CD4-positive, alpha-beta T cell (primary cell): ENCODE measurements at regions not wholly inside any gene's neighbourhood (a gene's known extent, or its start where the extent isn't known, plus 50 kb on each side); places are given as distances from the start of the nearest gene placed in this dataset.

Source experiments
- ATAC-seq: fragments of 200-7000 bp; cut with Tn5 transposase; one replicate; pipeline ENCODE4 v1.10.0; 2022; ENCODE audit warnings: mild to moderate bottlenecking; ENCODE audit not compliant: poor library complexity
- CTCF ChIA-PET: fragments of 350-600 bp; sonication (Branson Sonifier 250); formaldehyde crosslinking; loops from one replicate; lab custom pipeline; 2021; ENCODE audit warnings: antibody characterized with exemption, inconsistent platforms; lab: Charles Lee
- POLR2A ChIA-PET: fragments of 350-600 bp; sonication (Branson Sonifier 250); formaldehyde crosslinking; loops from one replicate; lab custom pipeline; 2021; ENCODE audit warnings: antibody characterized with exemption, inconsistent platforms; lab: Charles Lee
- DNase-seq, 14 experiments: peaks; one replicate each; pipeline ENCODE4 v3.0.0-alpha.2; 2013 to 2020; ENCODE audit warnings: mixed read lengths in 2 of 14
- H3K27ac ChIP-seq, 2 donors: one replicate each; pipeline versions ENCODE4 v1.5.1 to v1.7.0; 2013; ENCODE audit warnings: low read length in 2 of 2, low read depth in 1 of 2, mild to moderate bottlenecking in 1 of 2
- H3K27me3 ChIP-seq, 2 experiments: 1 replicate in 1 of 2; 2 replicates in 1 of 2; pipeline versions ENCODE4 v1.6.1 to v1.7.0; 2013; ENCODE audit warnings: low read length in 2 of 2, control low read depth in 1 of 2, mild to moderate bottlenecking in 1 of 2, moderate library complexity in 1 of 2; ENCODE audit not compliant: insufficient read depth in 2 of 2, control insufficient read depth in 1 of 2
- H3K36me3 ChIP-seq: one replicate; pipeline ENCODE4 v1.6.1; 2013; ENCODE audit warnings: low read length, control low read depth; ENCODE audit not compliant: insufficient read depth
- H3K4me1 ChIP-seq: one replicate; pipeline ENCODE4 v1.6.1; 2013; ENCODE audit warnings: low read length, control low read depth; ENCODE audit not compliant: insufficient read depth
- H3K4me3 ChIP-seq: one replicate; pipeline ENCODE4 v1.5.1; 2013; ENCODE audit warnings: mild to moderate bottlenecking, low read length, moderate library complexity
- H3K9me3 ChIP-seq, 2 experiments: 1 replicate in 1 of 2; 2 replicates in 1 of 2; pipeline versions ENCODE4 v1.6.1 to v1.7.0; 2013; ENCODE audit warnings: low read length in 2 of 2, mild to moderate bottlenecking in 2 of 2, control low read depth in 1 of 2, moderate library complexity in 1 of 2; ENCODE audit not compliant: control insufficient read depth in 1 of 2, insufficient read depth in 1 of 2
- H3K27ac Mint-ChIP-seq: one replicate; pipeline ENCODE4 v1.8.0; 2020; ENCODE audit warnings: mixed read lengths
- H3K27me3 Mint-ChIP-seq: one replicate; pipeline ENCODE4 v1.8.0; 2021; ENCODE audit warnings: mixed read lengths
- H3K36me3 Mint-ChIP-seq: one replicate; pipeline ENCODE4 v1.8.0; 2021; ENCODE audit warnings: low read depth, mixed read lengths
- H3K4me1 Mint-ChIP-seq: one replicate; pipeline ENCODE4 v1.8.0; 2021; ENCODE audit warnings: low read depth, mixed read lengths
- H3K4me3 Mint-ChIP-seq: one replicate; pipeline ENCODE4 v1.8.0; 2020; ENCODE audit warnings: mild to moderate bottlenecking, mixed read lengths
- H3K9me3 Mint-ChIP-seq: one replicate; pipeline ENCODE4 v1.8.0; 2020; ENCODE audit warnings: mixed read lengths
- intact Hi-C, 2 experiments: fragments of 100-400 bp; cut with DNase I in 1 of 2; cut with micrococcal nuclease in 1 of 2; formaldehyde crosslinking; loops; one replicate each; pipeline versions ENCODE4 v1.15.1 to v1.9.0; 2023 to 2025; cut with DNase I, micrococcal nuclease
- TF ChIP-seq, protein P1 (sequence below): fragments of 200-600 bp; IDR thresholded peaks from one replicate; pipeline ENCODE4 v1.8.0; 2022; ENCODE audit warnings: antibody characterized with exemption, mild to moderate bottlenecking

DNA sequence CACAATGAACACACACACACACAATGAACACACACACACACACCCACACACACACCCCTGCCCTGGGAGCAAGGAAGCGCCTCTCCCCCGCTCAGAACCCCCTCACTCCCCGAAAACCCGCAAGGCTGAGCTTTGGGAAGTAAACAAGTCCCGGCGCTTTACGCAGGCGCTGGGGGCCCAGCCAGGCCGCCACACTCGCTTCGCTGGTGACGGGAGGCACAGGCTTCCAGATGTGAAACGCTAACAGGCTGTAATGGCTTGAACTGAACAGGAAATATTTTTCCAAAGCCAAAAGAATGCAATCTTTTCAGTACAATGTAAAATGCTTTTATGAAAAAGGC lies 122.7 kb upstream of the IGF1R start:
- no peak overlapping the region for H3K4me3 Mint-ChIP-seq
- Histone ChIP-seq H3K9me3 (no peaks in the 10 kb centered on the region), H3K27ac (no peak overlapping the region), H3K36me3 (no peaks in the 10 kb centered on the region), H3K4me3 (no peak overlapping the region), H3K4me1 (no peaks in the 10 kb centered on the region), H3K27me3 (peaks cover 0 to 2% of the 10 kb centered on the region in 2 experiments)
- no peak overlapping the region for H3K27ac Mint-ChIP-seq
- POLR2A ChIA-PET: interaction anchor here (0.7 kb wide), 1 partner anchor 55 kb away, joined by 3 read pairs; no protein-coding TSS in a partner anchor
- DNase-seq: no peak
- no peak for ATAC-seq
- H3K4me1 Mint-ChIP-seq: no peaks in the 10 kb centered on the region
- H3K27me3 Mint-ChIP-seq: peaks cover 17% of the 10 kb centered on the region
- H3K9me3 Mint-ChIP-seq: no peaks in the 10 kb centered on the region
- intact Hi-C loops: no loop called here
- TF ChIP-seq, protein P1, sequence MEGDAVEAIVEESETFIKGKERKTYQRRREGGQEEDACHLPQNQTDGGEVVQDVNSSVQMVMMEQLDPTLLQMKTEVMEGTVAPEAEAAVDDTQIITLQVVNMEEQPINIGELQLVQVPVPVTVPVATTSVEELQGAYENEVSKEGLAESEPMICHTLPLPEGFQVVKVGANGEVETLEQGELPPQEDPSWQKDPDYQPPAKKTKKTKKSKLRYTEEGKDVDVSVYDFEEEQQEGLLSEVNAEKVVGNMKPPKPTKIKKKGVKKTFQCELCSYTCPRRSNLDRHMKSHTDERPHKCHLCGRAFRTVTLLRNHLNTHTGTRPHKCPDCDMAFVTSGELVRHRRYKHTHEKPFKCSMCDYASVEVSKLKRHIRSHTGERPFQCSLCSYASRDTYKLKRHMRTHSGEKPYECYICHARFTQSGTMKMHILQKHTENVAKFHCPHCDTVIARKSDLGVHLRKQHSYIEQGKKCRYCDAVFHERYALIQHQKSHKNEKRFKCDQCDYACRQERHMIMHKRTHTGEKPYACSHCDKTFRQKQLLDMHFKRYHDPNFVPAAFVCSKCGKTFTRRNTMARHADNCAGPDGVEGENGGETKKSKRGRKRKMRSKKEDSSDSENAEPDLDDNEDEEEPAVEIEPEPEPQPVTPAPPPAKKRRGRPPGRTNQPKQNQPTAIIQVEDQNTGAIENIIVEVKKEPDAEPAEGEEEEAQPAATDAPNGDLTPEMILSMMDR: no peak
- CTCF ChIA-PET: no interaction called here
- no peaks in the 10 kb centered on the region for H3K36me3 Mint-ChIP-seq

- Mint-ChIP-seq H3K27me3 (peaks cover 17% of the 10 kb centered on the region), H3K27ac (no peak overlapping the region), H3K4me1 (no peaks in the 10 kb centered on the region), H3K4me3 (no peak overlapping the region), H3K9me3 (no peaks in the 10 kb centered on the region), H3K36me3 (no peaks in the 10 kb centered on the region)
- no peaks in the 10 kb centered on the region for H3K36me3 ChIP-seq
- no peaks in the 10 kb centered on the region for H3K9me3 ChIP-seq
- ATAC-seq: no peak
- intact Hi-C loops: no loop called here
- H3K4me3 ChIP-seq: no peak overlapping the region
- H3K4me1 ChIP-seq: no peaks in the 10 kb centered on the region
- peaks cover 0 to 2% of the 10 kb centered on the region in 2 experiments for H3K27me3 ChIP-seq
- ChIA-PET CTCF (no interaction called here), POLR2A (no interaction called here)
- DNase-seq: no peak
- TF ChIP-seq, protein P1: no peak
- H3K27ac ChIP-seq: no peak overlapping the region
Observed at GRCh38 chr15:98526094-98526493, 122.2 kb upstream of the IGF1R start.

GRCh38 chr15:98528046-98528725 lies 120.2 kb upstream of the IGF1R start:
- Histone ChIP-seq H3K27ac (no peak overlapping the region), H3K9me3 (no peaks in the 10 kb centered on the region), H3K4me1 (no peaks in the 10 kb centered on the region), H3K27me3 (peaks cover 0 to 2% of the 10 kb centered on the region in 2 experiments), H3K4me3 (no peak overlapping the region), H3K36me3 (no peaks in the 10 kb centered on the region)
- CTCF ChIA-PET: no interaction called here
- H3K9me3 Mint-ChIP-seq: no peaks in the 10 kb centered on the region
- TF ChIP-seq, protein P1: no peak
- POLR2A ChIA-PET: no interaction called here
- intact Hi-C loops: no loop called here
- DNase-seq (no peak), ATAC-seq (no peak)
- H3K4me1 Mint-ChIP-seq: no peaks in the 10 kb centered on the region
- no peak overlapping the region for H3K4me3 Mint-ChIP-seq
- no peaks in the 10 kb centered on the region for H3K36me3 Mint-ChIP-seq
- H3K27me3 Mint-ChIP-seq: peaks cover 23% of the 10 kb centered on the region
- no peak overlapping the region for H3K27ac Mint-ChIP-seq
